Anterior cingulate cortex (tissue), 58 donors: ENCODE measurements at regions not wholly inside any gene's neighbourhood (a gene's known extent, or its start where the extent isn't known, plus 50 kb on each side); places are given as distances from the start of the nearest gene placed in this dataset.

Experiments used
- DNase-seq, 58 donors: peaks; one replicate each; lab custom pipeline; 2025; lab: John Stamatoyannopoulos, UW

DNA sequence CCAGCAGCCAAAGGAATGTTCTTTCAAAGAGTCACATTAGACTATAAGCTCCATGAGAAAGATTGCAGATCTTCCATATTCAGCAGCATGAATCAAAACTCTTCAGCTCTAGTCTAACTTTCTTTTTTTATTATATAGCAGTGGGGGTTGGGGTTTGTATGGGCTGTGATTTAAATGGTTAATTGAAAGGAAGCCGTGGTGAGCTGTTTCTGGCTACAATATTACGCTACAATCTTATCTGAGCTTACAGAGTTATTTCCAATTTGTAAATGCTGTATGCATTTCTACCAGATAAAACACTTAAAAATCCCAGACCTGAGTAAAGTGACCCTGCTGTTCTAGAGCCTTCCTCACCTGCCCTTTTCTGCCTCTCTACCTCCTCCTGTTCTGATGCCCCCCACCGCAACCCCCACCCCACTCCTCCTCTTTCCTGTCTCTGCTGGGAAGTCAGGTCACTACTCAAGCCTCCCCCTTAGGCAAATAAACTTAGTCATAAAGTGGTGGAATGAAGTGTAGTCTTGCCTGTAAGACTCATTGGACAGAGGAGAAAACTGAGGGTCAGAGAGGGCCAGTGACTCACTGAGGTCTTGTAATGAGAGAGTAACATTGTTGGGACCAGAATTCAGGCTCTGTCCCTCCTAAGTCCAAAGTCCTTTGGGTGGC lies 1089.5 kb downstream of the BCL11B start:
- no peak for DNase-seq

DNA sequence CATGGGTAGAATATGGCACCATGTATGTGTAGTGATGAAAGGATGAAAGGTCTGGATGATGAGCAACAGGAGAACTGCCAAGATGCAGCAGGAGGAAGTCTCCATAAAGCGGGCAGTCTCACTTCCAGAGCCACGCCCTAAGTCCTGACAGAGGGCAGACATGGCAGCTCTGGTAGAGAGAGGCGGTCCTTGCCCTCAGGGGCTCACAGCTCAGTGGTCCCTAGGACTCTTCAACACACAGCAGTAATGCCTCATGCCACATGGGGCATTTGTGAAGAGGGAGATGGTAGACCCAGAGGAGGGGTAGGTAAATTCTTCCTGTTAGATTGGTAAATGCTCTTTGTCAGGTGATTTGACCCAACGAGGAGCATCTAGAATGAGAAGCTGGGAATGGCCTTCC lies 1088.4 kb downstream of the BCL11B start:
- DNase-seq: no peak

DNA sequence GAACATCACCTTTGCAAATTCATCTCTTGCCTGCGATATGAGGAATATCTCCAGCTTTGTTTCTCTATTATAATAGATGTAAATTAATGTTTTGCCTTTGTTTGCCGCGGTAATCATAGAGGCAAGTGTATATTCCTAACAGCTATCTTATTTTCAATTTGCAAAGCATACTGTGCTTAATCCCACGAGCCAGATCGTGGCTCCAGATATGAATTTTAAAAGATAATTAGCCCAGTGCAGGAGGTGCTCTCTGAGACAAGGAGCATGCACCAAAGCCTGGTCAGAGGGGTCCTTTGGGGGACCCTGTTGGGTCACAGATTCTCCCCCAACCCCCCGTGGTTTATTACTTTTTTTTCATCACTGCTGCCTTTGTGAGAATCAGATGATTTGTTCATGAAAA lies 1087.5 kb downstream of the BCL11B start:
- no peak for DNase-seq

DNA sequence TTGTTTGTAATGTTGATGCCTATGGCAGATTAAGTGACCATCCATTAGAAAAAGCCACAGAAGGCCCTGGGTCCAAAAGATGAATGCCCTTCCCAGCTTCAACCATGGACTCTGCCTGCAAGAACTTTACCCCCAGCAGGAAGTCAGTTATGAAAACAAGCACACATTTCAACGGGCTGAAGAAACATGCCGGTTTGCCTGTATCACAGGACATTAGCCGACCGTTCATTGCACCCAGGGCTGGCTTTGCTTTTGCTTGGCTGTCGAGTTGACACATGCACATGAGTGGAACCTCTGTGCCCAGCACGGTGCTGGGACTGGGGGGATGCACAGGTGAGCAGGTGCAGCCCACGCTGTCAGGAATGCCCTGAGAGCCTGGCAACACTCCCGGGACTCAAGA lies 1087.0 kb downstream of the BCL11B start:
- no peak for DNase-seq

DNA sequence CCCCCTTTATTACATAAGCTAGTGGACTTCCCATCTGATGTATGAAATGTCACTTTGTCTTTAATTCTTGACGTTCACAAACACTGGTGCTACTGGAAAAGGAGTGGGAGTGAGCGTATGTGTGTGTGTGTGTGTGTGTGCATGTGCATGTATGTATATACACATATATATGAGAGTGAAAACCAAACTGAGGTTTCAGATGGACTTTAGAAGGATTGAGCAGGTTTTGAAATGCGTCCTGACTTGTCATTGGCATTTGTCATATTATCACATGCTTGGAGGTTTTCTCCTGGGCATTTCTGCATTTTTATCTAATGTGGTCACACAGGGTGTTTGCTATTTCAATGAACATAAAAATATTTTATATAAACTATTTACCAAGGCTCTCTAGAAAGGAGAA lies 1085.9 kb downstream of the BCL11B start:
- DNase-seq: no peak

DNA sequence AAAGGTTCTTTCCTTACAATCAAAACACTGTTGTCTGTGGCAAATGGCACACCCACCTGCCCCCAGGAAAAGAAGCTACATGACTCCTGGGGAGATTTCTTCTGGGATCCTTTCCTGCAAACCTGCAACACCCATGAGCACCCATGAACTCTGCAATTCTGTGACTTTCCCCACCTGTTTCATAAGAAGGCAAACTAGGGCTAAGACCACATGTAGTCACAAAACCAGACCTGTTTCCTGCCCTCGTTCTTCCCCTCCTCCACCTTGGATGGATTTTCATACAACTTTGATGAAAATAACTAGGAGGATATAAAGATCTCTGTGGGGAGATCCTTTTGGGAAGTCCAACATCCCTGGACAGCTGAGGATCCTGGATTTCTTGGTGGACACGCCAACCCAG lies 1084.7 kb downstream of the BCL11B start:
- DNase-seq: no peak

DNA sequence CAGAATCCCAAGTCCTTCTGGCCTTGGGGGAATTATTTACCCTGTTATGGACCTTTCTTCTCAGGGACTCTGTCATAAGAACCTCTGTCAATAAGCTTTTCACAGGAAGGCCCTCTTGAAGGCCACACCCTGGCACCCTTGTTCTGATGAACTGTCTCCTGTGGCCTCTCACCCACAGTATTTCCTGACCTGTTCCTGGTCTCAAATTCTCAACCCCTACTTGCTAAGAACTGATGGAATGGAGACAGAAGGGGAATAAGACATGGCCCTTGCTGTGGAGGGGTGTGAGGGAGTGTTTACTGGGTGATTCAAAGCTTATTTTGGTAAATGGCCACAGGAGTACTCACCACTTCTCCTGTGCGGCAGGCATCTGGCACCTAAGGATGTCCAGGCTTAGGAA lies 1082.9 kb downstream of the BCL11B start:
- no peak for DNase-seq

DNA sequence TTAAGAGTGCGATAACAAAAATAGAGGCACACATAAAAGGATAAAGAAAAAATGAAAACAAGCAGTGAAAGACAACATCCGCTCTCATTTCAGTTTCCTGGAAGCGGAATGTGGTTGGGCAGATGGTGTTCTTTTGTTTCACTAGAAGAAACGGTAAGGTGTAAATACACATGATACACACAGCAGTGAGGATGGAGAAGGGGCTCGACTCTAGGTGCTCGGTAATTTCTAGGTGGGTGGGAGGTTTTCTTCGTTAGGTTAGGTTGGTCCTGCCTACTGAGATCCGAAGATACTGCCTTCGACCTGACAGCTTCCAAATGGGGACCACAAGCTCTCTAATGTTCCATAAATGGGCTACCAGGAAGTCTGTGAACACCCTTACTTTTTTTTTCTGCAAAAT lies 1082.5 kb downstream of the BCL11B start:
- DNase-seq: no peak

DNA sequence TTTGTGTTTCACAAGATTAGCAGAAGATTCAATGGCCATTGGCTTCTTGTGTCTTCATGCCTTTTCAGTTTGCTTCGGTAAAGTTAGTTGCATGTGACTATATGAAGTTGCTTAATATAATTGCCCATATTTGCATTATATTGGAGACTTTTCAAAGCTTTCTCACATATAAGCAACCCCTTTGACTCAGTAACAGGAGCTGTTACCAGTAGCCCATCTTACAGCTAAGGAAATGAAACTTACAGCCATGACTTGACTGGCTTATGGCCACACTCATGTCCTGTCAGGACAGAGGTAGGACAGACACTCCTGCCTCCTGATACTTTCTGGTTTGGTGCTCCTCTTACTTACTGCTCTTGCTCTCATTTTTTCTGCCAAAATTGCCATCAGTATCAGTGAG lies 1082.1 kb downstream of the BCL11B start:
- DNase-seq: no peak

DNA sequence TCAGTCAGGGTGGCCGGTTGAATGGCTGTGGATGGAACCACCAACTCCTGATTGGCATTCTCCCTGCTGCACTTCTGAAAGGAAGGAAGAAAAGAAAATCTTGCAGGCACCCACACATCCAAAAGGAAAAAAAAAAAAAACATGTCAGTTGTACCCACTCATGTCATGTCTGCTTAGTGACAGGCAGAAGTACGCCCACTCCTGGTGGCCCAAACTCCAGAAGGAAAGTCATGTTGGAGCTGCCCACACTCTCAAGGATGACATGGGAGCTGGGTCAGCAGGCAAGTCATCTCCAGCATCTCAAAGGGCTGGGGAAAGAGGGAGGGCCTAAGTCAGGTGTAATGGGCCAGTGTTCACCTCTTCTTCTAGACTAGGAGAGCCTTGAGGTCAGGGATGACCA lies 1079.1 kb downstream of the BCL11B start:
- peak in 1 of 58 donors; percentile 11 for DNase-seq

DNA sequence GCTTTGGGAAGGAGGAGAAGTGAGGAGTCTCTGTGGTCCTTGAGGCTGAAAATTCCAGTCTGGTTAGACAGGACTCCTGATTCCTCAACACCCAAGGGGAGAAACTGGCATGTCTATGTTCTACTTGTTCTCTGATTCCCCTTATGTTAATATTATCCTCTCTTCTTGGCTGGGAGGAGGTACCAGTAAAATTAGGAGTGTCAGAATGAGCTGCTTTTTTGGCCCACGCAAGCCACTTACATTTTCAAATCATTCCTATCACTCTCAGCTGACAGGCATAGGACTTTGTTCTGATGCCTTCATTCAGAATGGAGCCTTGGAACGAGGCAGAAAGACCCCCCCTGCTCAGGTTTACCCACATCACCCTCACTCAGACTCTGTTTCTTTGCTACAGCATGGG lies 1077.2 kb downstream of the BCL11B start:
- no peak for DNase-seq

DNA sequence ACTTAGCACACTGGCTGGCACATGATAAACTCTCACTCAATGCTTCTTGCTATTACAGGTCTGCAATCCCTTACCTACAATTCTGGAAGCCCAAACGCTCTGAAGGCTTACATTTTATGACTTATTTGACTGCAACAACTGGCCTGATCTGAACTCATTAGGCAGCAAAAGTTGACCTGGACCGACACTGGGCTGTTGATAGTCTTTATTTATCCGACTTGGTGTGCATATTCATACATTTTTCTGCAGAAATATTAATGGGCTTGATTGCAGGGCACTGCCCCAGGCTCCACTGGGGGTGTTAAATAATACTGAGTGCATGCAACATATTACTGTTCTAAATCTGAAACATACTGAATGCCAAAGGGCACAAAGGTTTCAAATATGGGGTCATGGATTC lies 1076.7 kb downstream of the BCL11B start:
- DNase-seq: no peak

DNA sequence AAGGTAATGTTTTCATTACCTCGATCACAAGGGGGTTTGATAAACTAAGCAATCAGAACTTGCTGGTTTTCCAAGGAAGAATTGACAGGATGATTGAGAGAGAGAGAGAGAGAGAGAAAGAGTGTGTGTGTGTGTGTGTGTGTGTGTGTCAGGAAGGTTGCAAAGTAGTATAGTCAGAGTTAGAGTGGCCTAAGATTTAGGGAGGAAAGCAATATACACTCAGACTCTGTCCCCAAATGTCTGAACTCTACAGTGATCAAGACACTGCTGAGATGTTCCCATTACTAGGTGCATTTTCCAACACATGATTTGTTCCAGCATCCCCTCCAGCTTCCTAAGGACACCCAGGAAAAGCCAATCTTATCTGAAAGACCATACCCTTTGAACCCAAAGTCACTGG lies 1074.1 kb downstream of the BCL11B start:
- DNase-seq: no peak

DNA sequence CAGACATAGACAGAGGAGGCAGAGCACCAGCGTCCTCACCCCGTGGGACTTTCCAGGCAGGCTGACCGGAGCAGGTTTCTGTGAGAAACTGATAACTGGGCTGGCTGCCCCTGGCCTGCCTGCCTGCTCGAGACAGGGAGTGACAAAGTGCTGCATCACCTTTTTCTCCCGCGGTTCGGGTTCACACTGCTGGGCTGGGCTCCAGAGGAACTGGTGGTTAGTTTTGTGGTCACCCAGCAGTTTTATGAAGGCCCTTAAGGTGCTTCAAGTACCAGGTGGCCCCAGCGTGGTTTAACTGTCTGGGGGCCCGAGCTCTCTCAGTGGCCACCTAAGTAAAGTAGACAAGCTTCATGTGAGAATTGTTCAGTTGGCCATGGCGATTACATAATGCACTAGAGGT lies 1073.6 kb downstream of the BCL11B start:
- no peak for DNase-seq

DNA sequence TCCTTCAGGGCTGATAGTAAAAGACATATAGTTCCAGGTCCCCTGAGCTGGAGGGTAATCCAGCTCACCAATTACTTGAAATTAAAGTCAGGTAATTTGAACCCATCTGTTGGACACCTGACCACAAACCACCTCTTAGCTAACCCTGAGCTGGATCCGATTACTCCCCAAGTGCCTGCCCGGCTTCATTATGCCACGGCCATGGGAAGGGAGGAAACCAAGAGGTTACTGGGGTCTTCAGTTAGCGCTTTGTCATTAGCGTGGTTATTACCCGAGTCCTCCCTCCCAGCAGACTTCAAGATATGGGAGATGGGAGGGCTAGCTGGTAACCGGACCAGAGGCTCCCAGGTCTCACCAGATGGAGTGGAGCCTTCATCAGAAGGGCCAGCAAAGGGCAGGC lies 1071.4 kb downstream of the BCL11B start:
- DNase-seq: no peak

DNA sequence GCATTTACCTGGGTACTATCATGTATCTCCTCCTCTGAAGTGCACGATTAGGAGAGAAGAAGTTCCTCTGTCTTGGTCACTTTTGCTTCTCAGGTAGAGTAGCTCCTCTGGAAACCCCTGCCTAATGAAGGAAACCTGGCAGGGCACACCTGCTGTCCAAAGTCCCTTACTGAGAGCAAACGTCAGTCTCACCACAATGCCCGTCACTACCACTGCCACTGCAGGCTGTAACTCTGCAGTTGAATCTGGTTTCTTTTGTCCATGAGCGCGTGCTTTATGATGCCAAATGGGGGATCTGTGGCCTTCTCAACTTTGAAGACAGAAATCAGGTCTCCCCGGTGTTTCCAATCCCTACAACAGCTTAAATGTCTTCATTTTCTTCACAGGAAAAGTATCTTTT lies 1068.6 kb downstream of the BCL11B start:
- no peak for DNase-seq

DNA sequence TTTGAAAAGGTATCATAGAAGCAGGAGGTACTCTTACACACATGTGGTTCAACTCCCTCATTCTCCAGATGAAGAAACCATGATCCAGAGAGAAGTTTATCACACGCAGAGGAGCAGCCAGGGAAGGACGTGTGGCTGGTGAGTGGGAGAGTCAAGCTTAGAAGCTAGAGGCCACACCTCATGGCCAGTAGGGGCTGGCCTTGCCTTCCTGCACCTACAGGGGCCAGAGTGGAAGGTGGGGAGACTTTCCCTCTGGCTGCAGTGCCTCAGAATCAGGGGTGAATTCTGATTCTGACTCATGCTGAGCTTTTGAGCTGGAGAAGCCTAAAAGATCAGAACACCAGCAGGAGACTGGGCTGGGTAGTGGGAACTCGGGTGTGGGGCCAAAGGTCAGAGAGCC lies 1067.9 kb downstream of the BCL11B start:
- DNase-seq: no peak

DNA sequence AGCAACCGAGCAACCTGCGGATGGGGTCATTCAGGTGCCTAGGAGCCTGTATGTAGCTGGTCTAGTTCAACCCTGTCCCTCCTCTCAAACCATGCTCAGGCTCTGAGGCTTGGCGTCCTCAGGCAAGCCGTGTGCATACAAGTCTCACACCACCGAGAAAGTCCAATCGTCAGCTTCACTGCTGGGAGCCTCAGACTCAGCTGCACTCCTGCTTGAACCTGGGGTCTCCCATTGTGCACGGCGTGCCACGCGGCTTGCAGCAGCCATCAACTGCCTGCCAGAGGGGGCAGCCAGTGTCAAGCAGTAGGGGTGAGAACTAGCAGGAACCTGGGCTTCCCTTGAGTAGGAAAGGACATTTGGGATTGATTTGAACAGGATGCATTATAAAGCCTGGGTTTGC lies 1064.6 kb downstream of the BCL11B start:
- DNase-seq: no peak

DNA sequence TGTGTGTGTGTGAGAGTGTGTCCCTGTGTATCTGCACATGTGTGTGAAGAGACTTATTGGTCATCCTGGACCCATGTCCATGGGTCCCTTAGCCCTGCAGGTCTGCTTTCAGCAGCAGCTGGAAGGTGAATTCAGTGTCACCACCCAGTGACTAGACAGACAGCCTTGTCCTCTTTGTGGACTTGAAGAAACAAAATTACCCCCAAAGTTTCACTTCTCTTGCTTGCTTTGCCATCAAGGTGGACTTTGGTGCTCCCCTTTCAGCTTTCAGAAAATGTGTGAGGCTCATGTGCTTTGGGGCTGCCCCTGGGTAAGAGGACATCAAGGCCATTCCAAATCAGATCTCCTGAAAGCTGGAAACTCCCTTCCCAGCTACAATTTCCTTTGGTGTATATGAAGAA lies 1063.8 kb downstream of the BCL11B start:
- no peak for DNase-seq

DNA sequence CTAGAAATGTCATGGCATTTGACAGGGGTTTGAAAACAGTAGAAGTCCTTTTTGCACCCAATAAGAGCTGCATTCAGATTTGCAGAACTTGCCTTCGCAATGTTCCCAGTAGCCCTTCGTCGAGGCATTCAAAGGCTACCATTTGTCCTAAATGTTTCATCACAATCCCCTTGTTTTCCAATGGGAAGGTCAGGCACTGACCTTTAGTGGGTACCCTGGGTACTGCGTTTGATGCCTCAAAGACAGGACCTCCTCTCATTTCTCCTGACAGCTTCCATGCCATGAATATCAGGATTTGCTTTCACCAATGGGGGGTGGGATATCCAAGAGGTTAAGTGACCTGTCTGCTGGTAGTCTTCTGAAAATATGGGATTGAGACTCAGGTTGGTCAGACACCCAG lies 1063.1 kb downstream of the BCL11B start:
- DNase-seq: no peak

DNA sequence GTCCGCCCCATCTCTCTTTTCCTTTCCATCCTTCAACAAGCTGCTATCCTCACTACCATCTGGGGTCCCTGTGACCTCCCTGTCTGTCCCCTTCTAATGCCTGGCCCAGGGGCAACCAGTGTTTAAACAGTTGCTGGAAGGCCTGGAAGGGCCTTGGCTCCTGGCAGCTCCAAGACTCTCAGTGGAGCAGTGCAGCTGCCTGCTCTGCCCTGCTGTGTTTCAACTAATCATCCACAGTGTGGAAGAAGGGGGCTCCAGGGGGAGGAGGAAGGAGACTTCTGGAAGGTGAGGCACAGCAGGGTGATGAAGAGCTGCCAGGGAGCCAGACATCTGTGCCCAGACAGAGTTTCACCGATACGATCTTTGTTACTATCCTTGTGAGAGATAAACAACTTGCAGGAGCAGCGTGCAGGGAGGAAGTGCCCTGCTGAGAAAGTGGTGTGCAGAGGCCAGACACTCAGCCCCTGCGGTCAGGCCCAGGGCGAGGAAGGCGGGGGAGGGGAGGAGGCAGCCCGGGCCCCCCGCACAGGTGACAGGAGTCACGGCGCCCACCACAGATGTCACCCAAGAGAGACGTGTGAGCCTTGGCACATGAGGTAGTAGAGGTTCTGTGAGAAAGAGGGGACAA lies 1061.8 kb downstream of the BCL11B start:
- DNase-seq: no peak

DNA sequence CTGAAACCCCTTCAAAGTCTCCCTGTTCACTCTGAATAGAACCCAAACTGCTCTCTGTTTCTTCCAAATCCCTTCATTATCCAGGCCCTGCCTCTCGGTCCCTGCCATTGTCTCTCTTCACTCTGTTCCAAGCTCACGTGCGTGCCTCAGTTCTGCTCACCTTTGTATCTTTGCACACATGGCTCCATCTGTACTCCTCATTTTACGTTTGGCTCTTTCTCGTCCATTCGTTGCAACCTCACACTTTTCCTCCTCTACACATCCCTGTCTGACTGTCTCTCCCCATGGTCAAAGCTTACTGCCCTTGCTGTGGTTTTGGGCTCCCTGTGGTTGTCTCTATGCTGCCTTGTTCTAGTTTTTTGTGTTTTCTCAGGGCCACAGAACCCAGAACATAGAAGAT lies 1054.5 kb downstream of the BCL11B start:
- DNase-seq: no peak

DNA sequence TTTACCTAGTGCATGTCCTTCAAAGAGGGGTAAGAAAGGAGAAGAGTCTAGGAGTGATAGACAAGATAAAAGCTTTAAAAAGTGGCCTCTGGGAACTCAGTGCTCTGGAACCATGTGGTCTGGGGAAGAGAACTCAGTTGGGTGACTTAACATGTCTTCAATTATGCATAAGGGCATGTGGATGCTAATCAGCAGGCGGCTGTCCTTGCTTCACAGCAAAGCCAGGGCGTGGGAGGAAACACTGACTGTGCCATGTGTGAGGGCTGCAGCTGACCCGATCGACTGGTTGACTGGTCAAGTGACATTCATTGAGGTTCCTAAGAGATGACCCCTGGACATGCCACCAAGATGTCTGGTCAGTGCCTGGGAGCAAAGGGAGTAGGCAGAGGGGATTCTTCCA lies 1053.8 kb downstream of the BCL11B start:
- DNase-seq: no peak
